ENCODE measurements at regions not wholly inside any gene's neighbourhood (a gene's known extent, or its start where the extent isn't known, plus 50 kb on each side); places are given as distances from the start of the nearest gene placed in this dataset.

GRCh38 chr20:56711018-56711417 lies 81.9 kb downstream of the TFAP2C start:
- H3K4me3 ChIP-seq (ENCODE audit: low read depth, low read length): no peak overlapping the region
- no peak for TF ChIP-seq CTCF (conservative IDR thresholded peaks at IDR 0.05; ENCODE audit: low read depth, low read length)
- peak; percentile 67 for DNase-seq (ENCODE audit: low read depth)

- no peak for TF ChIP-seq CTCF (conservative IDR thresholded peaks at IDR 0.05; ENCODE audit: low read depth, low read length)
- no peak overlapping the region for H3K4me3 ChIP-seq (ENCODE audit: low read depth, low read length)
- no peak for DNase-seq (ENCODE audit: low read depth)
These were observed 86.2 kb downstream of the TFAP2C start for GRCh38 chr20:56715309-56715708.

- DNase-seq (ENCODE audit: low read depth): no peak
- no peak overlapping the region for H3K4me3 ChIP-seq (ENCODE audit: low read depth, low read length)
- no peak for TF ChIP-seq CTCF (conservative IDR thresholded peaks at IDR 0.05; ENCODE audit: low read depth, low read length)
These were observed 86.9 kb downstream of the TFAP2C start for GRCh38 chr20:56715902-56716519.

- no peak for TF ChIP-seq CTCF (conservative IDR thresholded peaks at IDR 0.05; ENCODE audit: low read depth, low read length)
- H3K4me3 ChIP-seq (ENCODE audit: low read depth, low read length): no peak overlapping the region
- DNase-seq (ENCODE audit: low read depth): no peak
These were observed 87.7 kb downstream of the TFAP2C start for GRCh38 chr20:56716806-56717205.

- TF ChIP-seq CTCF (conservative IDR thresholded peaks at IDR 0.05; ENCODE audit: low read depth, low read length): no peak
- no peak for DNase-seq (ENCODE audit: low read depth)
- no peak overlapping the region for H3K4me3 ChIP-seq (ENCODE audit: low read depth, low read length)
These were observed 89.7 kb downstream of the TFAP2C start for GRCh38 chr20:56718816-56719215.

GRCh38 chr20:56720620-56721213 lies 91.6 kb downstream of the TFAP2C start:
- TF ChIP-seq CTCF (conservative IDR thresholded peaks at IDR 0.05; ENCODE audit: low read depth, low read length): no peak
- H3K4me3 ChIP-seq (ENCODE audit: low read depth, low read length): no peak overlapping the region
- DNase-seq (ENCODE audit: low read depth): no peak

- no peak overlapping the region for H3K4me3 ChIP-seq (ENCODE audit: low read depth, low read length)
These were observed 92.9 kb downstream of the TFAP2C start for GRCh38 chr20:56722042-56722441.

More at GRCh38 chr20:56722042-56722441, 92.9 kb downstream of the TFAP2C start:
- no peak for TF ChIP-seq CTCF (conservative IDR thresholded peaks at IDR 0.05; ENCODE audit: low read depth, low read length)
- DNase-seq (ENCODE audit: low read depth): no peak

Measured in choroid plexus epithelial cell (primary cell).